Cardiac fibroblast (primary cell): ENCODE measurements at regions not wholly inside any gene's neighbourhood (a gene's known extent, or its start where the extent isn't known, plus 50 kb on each side); places are given as distances from the start of the nearest gene placed in this dataset.

Source experiments
- DNase-seq, 2 donors: peaks; one replicate each; pipeline versions ENCODE4 v3.0.0 to v3.0.0-alpha.2; 2010; ENCODE audit warnings: low read depth in 2 of 2
- H3K4me3 ChIP-seq, 2 donors: replicated peaks in 1 of 2; 1 replicate in 1 of 2; 2 replicates in 1 of 2; pipeline ENCODE4 v1.5.1; 2011; ENCODE audit warnings: low read depth in 2 of 2, low read length in 2 of 2, mild to moderate bottlenecking in 2 of 2, moderate library complexity in 1 of 2
- TF ChIP-seq, protein P1 (sequence below): IDR thresholded peaks from one replicate; pipeline ENCODE4 v1.5.1; 2011; ENCODE audit warnings: low read depth, mild to moderate bottlenecking, low read length, inconsistent platforms

DNA sequence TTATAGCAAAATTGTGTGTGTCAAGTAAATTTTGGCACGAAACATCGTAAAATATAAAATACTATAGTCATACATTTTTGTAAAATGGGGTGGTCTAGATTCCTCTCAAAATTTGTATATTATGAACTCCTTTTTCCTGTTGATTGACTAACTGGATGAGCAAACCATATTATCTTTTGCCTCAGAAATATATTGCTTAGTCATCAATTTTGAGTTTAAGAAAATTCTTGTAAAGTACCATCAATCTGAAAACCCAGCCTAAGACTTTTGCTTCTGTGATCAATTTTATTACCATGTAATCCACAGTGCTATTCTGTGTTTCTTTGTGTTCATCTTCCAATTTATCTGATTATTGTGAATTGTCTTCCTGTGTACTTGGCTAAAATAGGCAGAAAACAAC lies 98.0 kb upstream of the PCDH18 start:
- TF ChIP-seq, protein P1, sequence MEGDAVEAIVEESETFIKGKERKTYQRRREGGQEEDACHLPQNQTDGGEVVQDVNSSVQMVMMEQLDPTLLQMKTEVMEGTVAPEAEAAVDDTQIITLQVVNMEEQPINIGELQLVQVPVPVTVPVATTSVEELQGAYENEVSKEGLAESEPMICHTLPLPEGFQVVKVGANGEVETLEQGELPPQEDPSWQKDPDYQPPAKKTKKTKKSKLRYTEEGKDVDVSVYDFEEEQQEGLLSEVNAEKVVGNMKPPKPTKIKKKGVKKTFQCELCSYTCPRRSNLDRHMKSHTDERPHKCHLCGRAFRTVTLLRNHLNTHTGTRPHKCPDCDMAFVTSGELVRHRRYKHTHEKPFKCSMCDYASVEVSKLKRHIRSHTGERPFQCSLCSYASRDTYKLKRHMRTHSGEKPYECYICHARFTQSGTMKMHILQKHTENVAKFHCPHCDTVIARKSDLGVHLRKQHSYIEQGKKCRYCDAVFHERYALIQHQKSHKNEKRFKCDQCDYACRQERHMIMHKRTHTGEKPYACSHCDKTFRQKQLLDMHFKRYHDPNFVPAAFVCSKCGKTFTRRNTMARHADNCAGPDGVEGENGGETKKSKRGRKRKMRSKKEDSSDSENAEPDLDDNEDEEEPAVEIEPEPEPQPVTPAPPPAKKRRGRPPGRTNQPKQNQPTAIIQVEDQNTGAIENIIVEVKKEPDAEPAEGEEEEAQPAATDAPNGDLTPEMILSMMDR = no peak

DNA sequence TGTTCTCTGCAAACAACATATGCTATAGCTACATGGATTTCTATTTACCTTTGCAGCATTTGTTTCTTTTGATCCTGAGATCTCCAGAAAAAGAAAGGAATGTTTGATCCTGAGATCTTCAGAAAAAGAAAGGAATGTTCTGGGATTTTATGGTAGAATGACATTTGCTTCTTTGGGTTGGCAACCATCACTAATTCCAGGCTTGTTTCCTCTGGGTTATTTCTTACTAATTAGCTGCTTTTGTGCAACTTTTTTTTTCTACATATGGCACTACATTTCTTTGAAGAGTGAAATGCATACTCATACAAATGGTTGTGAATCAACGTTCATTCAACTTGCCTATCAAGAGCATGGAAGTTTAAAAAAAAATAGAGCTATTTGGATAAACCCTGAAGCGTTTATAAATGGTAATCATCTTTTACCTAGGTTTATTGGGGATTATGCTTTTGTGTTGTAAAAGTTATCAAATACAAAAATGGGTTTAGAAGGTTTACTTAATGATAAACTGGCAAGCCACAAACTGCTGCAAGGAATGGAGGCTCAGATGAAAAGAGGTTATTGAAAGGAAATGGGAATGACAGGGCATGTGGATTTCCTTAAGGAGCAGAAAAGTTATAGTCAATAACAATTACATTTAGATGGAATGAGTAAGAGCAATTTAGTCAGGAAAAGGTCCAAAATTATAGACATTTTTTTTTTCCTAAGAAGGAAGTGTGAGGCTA lies 95.6 kb upstream of the PCDH18 start:
- no peak for DNase-seq
- H3K4me3 ChIP-seq = no peak overlapping the region
- TF ChIP-seq, protein P1 = no peak

More for the DNA sequence above, 98.0 kb upstream of the PCDH18 start:
- DNase-seq = no peak
- no peak overlapping the region for H3K4me3 ChIP-seq

DNA sequence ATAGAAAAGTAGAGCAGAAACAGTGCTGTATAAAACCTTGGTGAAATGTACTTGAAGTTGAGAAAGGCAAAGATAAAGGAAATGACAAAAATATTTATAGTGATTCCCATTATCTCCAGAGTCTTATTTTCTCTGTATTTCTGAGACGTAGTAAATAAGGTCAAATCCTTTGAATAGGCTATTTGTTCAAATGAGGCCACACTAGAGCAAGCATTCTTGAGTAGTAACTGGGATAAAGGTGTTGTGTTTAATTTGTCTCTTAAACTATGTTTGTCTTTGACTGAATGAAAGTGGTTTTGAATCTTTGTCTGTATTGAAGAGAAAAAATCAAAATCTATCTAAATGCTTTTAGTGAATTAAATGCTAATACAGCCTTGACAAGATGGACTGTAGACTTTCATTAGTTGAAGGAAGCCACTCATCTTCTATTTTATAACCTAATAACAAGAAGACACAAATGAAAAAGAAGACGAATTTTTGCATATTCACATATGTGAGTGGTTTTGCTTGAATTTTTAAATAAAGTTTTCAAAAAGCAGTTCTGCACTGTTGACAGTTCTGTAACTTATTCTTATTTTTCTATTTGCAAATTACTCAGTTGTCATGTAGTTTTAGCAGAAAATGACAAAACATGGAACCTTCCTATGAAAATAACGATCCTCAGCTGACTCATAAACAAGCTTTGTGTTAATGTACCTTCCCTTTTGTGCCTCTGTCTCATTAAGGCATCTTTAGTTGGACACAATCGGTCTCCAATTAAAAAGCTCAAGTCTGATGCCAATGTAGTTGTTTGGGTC lies 94.8 kb upstream of the PCDH18 start:
- TF ChIP-seq, protein P1 = no peak
- no peak overlapping the region for H3K4me3 ChIP-seq
- no peak for DNase-seq

DNA sequence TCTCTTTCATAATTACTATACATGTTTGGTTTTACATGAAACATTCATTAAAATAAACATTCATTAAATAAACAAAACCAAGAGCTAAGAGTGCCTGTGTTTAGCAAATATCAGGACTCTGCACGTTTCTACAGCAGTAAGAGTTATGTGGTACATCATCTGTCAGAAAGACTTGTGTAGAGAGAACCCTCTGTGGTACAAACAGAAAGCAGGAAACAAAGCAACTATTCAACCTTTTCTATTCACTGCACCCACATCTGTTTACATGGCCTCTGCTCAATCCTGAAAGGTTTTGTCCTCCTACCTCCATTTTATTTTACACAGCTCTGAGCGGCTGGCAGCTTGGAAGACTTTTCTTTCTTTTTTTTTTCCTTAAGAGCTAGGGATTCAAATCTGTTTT lies 90.7 kb upstream of the PCDH18 start:
- no peak for DNase-seq
- TF ChIP-seq, protein P1 = no peak

DNA sequence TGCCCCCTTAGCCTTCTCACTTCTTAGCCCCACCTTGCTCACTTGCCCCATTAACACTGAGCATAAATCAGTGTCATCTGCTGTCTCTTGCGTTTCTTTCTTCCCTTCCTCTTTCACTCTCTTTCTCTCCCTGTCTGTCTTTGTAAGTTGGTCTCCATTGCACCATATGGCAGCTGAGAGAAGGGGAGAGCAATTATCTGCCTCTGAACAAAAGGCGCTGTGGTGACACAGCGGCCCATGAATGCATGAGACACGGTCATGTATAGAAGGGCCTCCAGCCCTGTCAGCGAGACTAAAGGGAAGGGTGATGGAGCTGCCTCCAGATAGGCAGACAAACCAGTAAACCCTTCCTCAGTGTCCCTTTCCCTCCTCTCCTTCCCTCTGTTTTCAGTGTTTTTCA lies 88.8 kb upstream of the PCDH18 start:
- DNase-seq = no peak
- no peak overlapping the region for H3K4me3 ChIP-seq
- TF ChIP-seq, protein P1 = no peak

More for the DNA sequence above, 90.7 kb upstream of the PCDH18 start:
- H3K4me3 ChIP-seq = no peak overlapping the region

DNA sequence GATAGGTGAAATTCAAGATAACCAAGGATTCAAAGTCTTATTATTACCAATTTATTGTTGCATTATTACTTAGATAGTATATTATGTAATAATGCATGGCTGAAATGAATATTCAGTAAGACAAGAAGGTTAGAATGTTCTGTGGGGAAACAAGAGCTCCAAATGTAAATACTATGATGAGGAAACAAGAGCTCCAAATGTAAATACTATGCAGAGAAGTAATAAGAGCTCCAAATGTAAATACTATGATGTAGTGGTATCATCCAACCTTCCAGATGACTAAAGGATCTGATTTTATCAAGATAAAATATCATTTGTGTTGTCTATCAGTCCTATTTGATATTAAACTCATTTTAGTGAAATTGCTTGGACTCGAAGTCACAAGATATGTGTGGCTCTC lies 82.2 kb upstream of the PCDH18 start:
- no peak for DNase-seq
- H3K4me3 ChIP-seq = no peak overlapping the region
- TF ChIP-seq, protein P1 = no peak
